Hepatocyte (in vitro differentiated cells): ENCODE measurements at regions not wholly inside any gene's neighbourhood (a gene's known extent, or its start where the extent isn't known, plus 50 kb on each side); places are given as distances from the start of the nearest gene placed in this dataset.

Experiments
- DNase-seq: peaks from one replicate; pipeline ENCODE4 v3.0.0-alpha.2; 2016; ENCODE audit warnings: low spot score
- H2AFZ ChIP-seq: fragments of 200-600 bp; sonication (generic); 2 replicates; pipeline ENCODE4 v1.6.0; 2016; ENCODE audit warnings: antibody characterized with exemption, mild to moderate bottlenecking
- H3K27ac ChIP-seq: fragments of 200-600 bp; sonication (generic); 2 replicates; pipeline ENCODE4 v1.5.1; 2016; ENCODE audit warnings: mild to moderate bottlenecking
- H3K27me3 ChIP-seq: fragments of 200-600 bp; sonication (generic); 2 replicates; pipeline ENCODE4 v1.6.1; 2016
- H3K36me3 ChIP-seq: fragments of 200-600 bp; sonication (generic); replicated peaks from 2 replicates; pipeline ENCODE4 v1.5.1; 2016; ENCODE audit warnings: low read depth; ENCODE audit not compliant: insufficient read depth
- H3K4me1 ChIP-seq: fragments of 200-600 bp; sonication (generic); 2 replicates; pipeline ENCODE4 v1.5.1; 2016; ENCODE audit warnings: mild to moderate bottlenecking, moderate library complexity; ENCODE audit not compliant: insufficient read depth
- H3K4me2 ChIP-seq: fragments of 200-600 bp; sonication (generic); 2 replicates; pipeline ENCODE4 v1.6.0; 2016
- H3K4me3 ChIP-seq: fragments of 200-600 bp; sonication (generic); 2 replicates; pipeline ENCODE4 v1.5.1; 2016; ENCODE audit warnings: mild to moderate bottlenecking
- H3K79me2 ChIP-seq: fragments of 200-600 bp; sonication (generic); 2 replicates; pipeline ENCODE4 v1.6.0; 2017; ENCODE audit warnings: mild to moderate bottlenecking
- H3K9me2 ChIP-seq: fragments of 200-600 bp; sonication (generic); replicated peaks from 2 replicates; pipeline ENCODE4 v1.6.0; 2017; ENCODE audit warnings: mild to moderate bottlenecking; ENCODE audit not compliant: insufficient read depth
- H3K9me3 ChIP-seq: fragments of 200-600 bp; sonication (generic); 2 replicates; pipeline ENCODE4 v1.5.1; 2016; ENCODE audit warnings: low read depth, mild to moderate bottlenecking
- H4K20me1 ChIP-seq: fragments of 200-600 bp; sonication (generic); 2 replicates; pipeline ENCODE4 v1.6.0; 2016; ENCODE audit warnings: mild to moderate bottlenecking; ENCODE audit not compliant: insufficient read depth, poor library complexity, severe bottlenecking
- EZH2 ChIP-seq: fragments of 200-600 bp; sonication (generic); IDR thresholded peaks from 2 replicates; pipeline ENCODE4 v1.6.1; 2016; ENCODE audit warnings: antibody characterized with exemption, mild to moderate bottlenecking, borderline replicate concordance
- EZH2phosphoT487 ChIP-seq: fragments of 200-600 bp; sonication (generic); IDR thresholded peaks from one replicate; pipeline ENCODE4 v1.6.1; 2018; ENCODE audit warnings: antibody characterized with exemption, mild to moderate bottlenecking, low read depth, moderate library complexity; ENCODE audit not compliant: unreplicated experiment, severe bottlenecking
- WGBS: methylation state at CpG from one replicate; pipeline ENCODE4 v1.1.6; 2016; ENCODE audit warnings: low lambda C conversion rate; ENCODE audit errors: missing lambda C conversion rate; 5-methylcytosine and 5-hydroxymethylcytosine counted together
- TF ChIP-seq, protein P1 (sequence below): fragments of 200-600 bp; sonication (generic); IDR thresholded peaks from 2 replicates; pipeline ENCODE4 v1.5.1; 2016; ENCODE audit warnings: antibody characterized with exemption, mild to moderate bottlenecking; ENCODE audit not compliant: poor library complexity

DNA sequence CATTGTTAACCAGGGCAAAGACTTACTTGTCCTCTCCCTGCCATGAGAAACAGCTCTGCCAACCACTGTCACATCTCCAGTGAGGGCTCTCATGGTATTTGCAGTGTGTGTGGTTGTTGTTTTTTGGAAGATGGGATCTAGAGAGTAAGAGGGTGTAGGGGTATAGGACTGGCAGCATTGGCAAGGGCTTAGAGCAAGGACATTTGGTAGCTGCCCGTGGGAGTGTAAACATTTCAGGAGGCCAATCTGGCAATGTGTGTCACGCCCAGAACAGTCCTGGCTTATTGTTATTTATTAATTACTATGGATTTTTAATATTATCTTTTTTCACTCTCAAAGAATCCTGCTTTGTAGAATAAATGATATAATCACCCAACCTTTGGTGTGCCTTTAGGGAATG lies 90.5 kb downstream of the TMEM17 start:
- no peak overlapping the region for H2AFZ ChIP-seq
- H3K36me3 ChIP-seq = no peaks in the 10 kb centered on the region
- no peak for DNase-seq
- no peaks in the 10 kb centered on the region for H3K9me3 ChIP-seq
- 86% methylated on average over 2 of the region's 2 CpGs for WGBS
- no peaks in the 10 kb centered on the region for H3K9me2 ChIP-seq
- no peak overlapping the region for H3K27ac ChIP-seq
- no peaks in the 10 kb centered on the region for H3K79me2 ChIP-seq
- TF ChIP-seq EZH2phosphoT487 (no peak), EZH2 (no peak)
- TF ChIP-seq, protein P1, sequence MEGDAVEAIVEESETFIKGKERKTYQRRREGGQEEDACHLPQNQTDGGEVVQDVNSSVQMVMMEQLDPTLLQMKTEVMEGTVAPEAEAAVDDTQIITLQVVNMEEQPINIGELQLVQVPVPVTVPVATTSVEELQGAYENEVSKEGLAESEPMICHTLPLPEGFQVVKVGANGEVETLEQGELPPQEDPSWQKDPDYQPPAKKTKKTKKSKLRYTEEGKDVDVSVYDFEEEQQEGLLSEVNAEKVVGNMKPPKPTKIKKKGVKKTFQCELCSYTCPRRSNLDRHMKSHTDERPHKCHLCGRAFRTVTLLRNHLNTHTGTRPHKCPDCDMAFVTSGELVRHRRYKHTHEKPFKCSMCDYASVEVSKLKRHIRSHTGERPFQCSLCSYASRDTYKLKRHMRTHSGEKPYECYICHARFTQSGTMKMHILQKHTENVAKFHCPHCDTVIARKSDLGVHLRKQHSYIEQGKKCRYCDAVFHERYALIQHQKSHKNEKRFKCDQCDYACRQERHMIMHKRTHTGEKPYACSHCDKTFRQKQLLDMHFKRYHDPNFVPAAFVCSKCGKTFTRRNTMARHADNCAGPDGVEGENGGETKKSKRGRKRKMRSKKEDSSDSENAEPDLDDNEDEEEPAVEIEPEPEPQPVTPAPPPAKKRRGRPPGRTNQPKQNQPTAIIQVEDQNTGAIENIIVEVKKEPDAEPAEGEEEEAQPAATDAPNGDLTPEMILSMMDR = no peak
- peaks cover 12% of the 10 kb centered on the region for H3K4me1 ChIP-seq
- H3K4me2 ChIP-seq = no peak overlapping the region
- no peak overlapping the region for H3K4me3 ChIP-seq
- H3K27me3 ChIP-seq = no peaks in the 10 kb centered on the region
- H4K20me1 ChIP-seq = no peaks in the 10 kb centered on the region

DNA sequence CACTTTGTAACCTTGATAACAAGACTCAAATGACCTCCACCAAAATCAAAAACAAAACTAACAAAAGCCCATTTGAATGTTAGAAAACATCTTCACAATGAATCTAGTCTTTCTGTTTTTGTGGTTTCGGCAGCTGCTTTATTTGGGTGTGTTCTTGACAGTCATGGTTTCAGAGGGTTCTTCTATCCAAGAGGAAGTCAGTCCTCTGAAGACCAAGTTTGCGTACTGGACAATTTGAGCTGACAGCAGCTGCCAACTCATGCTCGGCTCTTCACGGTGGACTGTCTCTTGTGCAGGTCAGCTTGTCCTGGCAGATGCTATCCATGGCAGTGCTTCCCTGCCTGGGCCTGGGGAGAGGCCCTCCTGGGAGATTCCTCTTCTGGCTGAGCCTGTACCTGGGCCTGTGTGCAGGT lies 91.0 kb downstream of the TMEM17 start:
- Histone ChIP-seq H3K27me3 (no peaks in the 10 kb centered on the region), H2AFZ (no peak overlapping the region), H3K9me3 (no peaks in the 10 kb centered on the region), H3K27ac (no peak overlapping the region), H3K4me1 (peaks cover 12% of the 10 kb centered on the region), H3K79me2 (no peaks in the 10 kb centered on the region), H3K36me3 (no peaks in the 10 kb centered on the region), H3K4me3 (no peak overlapping the region), H3K9me2 (no peaks in the 10 kb centered on the region), H4K20me1 (no peaks in the 10 kb centered on the region), H3K4me2 (no peak overlapping the region)
- no peak for DNase-seq
- 89% methylated on average over 4 of the region's 4 CpGs for WGBS
- TF ChIP-seq, protein P1 = no peak
- TF ChIP-seq EZH2phosphoT487 (no peak), EZH2 (no peak)

DNA sequence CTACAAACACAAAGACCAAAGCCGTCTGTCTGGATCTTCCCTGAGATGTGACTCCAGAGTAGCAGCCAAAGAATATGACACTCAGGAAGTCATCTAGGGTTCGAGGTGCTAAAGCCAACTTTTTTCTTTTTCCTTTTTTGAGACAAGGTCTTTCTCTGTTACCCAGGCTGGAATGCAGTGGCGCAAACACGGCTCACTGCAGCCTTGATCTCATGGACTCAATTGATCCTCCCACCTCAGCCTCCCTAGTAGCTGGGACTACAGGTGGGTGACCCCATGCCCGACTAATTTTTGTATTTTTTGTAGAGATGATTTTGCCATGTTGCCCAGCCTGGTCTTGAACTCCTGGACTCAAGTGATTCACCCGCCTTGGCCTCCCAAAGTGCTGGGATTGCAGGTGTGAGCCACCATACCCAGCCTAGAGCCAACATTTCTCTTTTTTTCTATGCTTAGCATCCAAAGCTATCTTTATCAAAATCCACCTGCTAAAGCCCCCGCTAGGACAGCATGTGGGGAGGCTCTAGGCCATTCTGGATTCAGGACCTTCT lies 92.8 kb downstream of the TMEM17 start:
- Histone ChIP-seq H3K27ac (no peak overlapping the region), H3K9me2 (no peaks in the 10 kb centered on the region), H3K27me3 (no peaks in the 10 kb centered on the region), H3K36me3 (no peaks in the 10 kb centered on the region), H4K20me1 (no peaks in the 10 kb centered on the region), H2AFZ (no peak overlapping the region), H3K4me3 (no peak overlapping the region), H3K9me3 (no peaks in the 10 kb centered on the region), H3K79me2 (no peaks in the 10 kb centered on the region), H3K4me1 (peaks cover 12% of the 10 kb centered on the region), H3K4me2 (no peak overlapping the region)
- no peak for DNase-seq
- WGBS = 90% methylated on average over 7 of the region's 7 CpGs
- TF ChIP-seq EZH2 (no peak), EZH2phosphoT487 (no peak)
- TF ChIP-seq, protein P1 = no peak
